HG03159 (cell line): ENCODE measurements at regions not wholly inside any gene's neighbourhood (a gene's known extent, or its start where the extent isn't known, plus 50 kb on each side); places are given as distances from the start of the nearest gene placed in this dataset.
"Not testable (repeated sequence)": the region's sequence is repeated elsewhere in the genome, so short reads cannot be mapped to it uniquely, and the experiment has no call there.

Experiments
- ATAC-seq: cut with Tn5 transposase; IDR thresholded peaks from one replicate; pipeline ENCODE4 v1.9.1; 2021; ENCODE audit warnings: mild to moderate bottlenecking, moderate library complexity; ENCODE audit not compliant: unreplicated experiment

- ATAC-seq: no peak
Observed at GRCh38 chr4:79574741-79575451, 166.9 kb upstream of the GK2 start.

DNA sequence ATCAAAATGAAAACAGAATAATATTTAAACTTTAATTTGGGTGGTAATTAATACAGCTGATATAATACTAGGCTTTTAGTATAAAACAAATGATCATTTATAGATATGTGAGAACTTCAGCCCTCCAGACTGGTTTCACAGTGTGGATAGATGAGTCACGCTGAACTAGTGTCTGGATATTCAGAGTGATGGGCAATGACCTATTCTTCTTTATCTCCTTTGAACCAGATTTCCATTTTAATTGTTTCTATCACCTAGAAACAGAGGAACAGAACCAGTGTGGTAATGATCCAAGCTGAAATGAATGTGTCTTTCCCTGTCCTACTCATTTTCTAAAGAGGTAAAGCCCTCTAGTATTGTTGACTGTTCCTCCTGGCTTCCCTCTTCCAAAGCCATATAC, 155.2 kb upstream of the GK2 start:
- no peak for ATAC-seq

GRCh38 chr4:79561751-79562150, 153.7 kb upstream of the GK2 start:
- ATAC-seq: no peak

DNA sequence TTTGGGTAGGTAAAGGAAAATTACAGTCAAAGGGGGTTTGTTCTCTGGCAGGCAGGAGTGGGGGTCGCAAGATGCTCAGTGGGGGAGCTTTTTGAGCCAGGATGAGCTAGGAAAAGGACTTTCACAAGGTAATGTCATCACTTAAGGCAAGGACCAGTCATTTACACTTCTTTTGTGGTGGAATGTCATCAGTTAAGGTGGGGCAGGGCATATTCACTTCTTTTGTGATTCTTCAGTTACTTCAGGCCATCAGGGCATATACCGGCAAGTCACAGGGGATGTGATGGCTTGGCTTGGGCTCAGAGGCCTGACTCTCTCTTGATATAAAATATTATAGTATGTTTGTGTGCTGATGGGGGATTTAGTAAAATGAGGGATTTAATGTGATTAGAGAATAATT, 151.4 kb upstream of the GK2 start:
- not testable (repeated sequence) for ATAC-seq

- no peak for ATAC-seq
Observed at GRCh38 chr4:79552311-79552710, 144.3 kb upstream of the GK2 start.

DNA sequence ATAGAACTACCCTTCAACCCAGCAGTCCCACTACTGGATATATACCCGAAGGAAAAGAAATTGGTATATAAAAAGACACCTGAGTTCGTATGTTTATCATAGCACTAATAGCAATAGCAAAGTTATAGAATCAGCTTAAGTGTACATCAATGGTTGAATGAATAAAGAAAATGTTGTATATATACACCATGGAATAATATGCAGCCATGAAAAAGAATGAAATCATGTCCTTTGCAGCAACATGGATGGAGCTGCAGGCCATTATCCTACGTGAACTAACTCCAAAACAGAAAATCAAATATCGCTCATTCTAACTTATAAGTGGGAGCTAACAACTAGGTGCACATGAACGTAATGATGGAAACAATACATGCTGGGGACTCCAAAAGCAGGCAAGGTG, 143.5 kb upstream of the GK2 start:
- ATAC-seq: no peak

GRCh38 chr4:79547851-79548250, 139.8 kb upstream of the GK2 start:
- no peak for ATAC-seq

DNA sequence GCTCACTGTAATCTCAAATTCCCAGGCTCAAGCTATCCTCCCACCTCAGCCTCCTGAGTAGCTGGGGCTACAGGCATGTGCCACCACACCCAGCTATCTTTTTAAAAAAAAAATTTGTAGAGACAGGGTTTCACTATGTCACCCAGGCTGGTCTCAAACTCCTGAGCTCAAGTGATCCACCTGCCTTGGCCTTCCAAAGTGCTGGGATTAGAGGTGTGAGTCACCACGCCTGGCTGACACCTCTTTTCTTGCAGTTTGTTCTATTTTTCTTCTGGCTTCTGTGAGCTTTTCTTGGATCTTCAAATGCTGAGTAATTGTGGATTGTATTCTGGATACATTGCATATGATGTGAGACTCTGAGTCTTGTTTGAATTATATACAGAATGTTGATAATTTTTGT, 137.3 kb upstream of the GK2 start:
- not testable (repeated sequence) for ATAC-seq

GRCh38 chr4:79540143-79540542, 132.1 kb upstream of the GK2 start:
- ATAC-seq: no peak

GRCh38 chr4:79535516-79535915, 127.5 kb upstream of the GK2 start:
- no peak for ATAC-seq

DNA sequence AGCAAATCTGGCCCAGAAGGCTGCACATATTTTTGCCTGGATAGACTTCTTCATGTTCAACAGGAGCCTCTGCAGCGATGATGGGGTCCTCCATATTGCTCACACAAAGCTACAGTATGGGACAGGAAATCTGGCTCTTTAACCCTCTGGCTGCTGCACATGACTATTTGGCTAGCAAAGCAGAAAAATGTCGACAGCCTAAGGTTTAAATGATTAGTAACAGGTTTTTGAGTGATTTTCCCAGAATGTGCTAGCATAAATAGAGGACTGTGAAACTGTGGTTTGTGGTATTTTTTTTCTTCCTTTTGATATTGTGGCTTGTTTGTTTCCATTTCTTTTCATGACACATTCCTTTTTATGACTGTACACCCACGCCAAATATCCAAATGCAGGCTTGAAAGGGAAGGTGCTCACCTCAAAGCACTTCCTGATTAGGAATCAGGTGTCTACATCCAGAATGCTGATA, 120.2 kb upstream of the GK2 start:
- no peak for ATAC-seq

- no peak for ATAC-seq
Observed at GRCh38 chr4:79526641-79527565, 118.9 kb upstream of the GK2 start.

DNA sequence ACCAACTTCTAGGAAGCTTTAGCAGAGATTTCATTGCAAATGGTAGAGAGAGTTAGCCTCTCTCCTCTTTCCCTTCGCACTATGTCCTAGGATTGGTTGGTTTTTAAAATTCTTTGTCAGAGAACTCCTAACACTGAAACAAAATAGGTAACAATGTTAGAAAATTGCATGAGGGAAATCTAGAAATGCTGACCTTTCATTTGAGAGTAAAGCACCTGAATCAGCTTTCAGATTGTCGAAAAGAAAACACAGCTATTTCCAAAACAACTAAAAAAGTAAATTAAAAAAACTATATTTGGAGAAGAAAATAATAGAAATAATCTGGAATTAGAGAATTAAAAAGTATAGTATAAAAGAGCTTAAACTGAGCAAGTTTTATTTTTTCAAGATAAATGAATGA, 108.1 kb upstream of the GK2 start:
- ATAC-seq: no peak

- ATAC-seq: no peak
Observed at GRCh38 chr4:79514621-79515329, 106.7 kb upstream of the GK2 start.

DNA sequence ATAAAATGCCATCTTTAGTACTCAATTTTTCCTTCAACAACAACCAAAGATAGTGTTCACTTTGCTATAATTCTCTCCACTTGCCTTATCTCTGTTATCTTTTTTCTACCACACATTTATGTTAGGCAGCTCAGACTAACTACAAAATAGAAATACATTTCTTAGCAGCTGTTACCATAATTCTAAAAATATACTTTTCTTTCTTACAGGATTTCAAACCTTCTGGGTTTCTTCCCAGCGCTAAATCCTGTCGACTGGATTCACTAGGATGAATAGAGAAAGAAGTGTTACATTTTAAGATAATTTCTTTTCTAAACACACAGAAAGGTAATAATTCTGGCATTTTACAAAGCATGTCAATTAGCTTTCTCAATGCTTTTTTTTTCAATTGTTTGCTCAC, 105.5 kb upstream of the GK2 start:
- ATAC-seq: no peak

- no peak for ATAC-seq
Observed at GRCh38 chr4:79512363-79512762, 104.3 kb upstream of the GK2 start.

DNA sequence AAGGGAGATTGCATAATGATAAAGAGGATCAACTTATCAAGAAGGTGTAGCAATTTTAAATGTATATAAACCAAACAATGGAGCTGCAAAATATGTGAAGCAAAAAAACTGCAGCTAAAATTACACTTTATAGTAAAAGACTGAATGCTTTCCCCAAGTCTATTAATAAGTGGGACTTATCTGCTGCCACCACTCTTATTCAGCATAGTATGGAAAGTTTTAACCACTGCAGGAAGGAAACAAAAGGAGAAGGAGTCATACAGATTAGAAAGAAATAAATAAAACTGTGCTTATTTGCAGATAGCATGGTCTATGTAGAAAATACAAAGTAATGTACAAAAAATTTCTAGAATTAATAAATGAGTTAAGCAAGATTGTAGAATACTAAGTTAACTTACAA, 94.1 kb upstream of the GK2 start:
- no peak for ATAC-seq

DNA sequence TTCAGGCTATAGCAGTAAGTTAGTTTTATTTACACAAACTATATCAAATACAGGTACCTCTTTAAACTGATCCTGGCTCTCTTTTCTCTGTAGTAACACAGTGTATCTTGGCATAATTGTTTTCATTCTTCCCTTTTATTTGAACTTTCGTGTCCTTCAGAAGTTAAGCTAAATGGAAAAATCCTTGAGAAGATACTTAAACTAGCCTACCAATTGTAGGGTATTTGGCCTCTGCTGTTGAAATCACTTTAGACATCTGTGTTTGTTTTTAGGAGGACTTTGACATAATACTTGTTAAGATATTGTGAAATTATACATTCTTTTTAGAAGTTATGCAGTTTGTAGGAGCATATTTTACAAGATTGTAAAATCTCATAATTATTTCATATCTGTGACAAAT, 90.3 kb upstream of the GK2 start:
- no peak for ATAC-seq

DNA sequence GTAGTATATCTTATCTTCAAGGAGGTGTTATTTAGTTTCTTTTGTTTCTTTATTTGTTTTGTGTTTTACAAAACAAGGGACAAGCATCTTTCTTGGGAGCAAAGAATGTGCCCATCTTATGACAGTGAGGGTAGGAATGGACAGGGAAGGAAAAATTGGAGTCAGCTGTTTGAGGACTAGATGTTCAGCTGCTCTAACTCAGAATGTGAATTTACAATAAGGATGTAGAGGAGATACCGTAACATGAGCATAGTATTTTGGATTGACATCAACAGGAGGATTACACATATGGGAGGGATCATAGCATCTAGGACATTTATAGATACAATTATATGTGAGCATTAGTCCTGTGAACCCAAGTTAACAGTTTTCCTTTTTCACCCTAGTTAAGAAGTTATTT, 89.0 kb upstream of the GK2 start:
- ATAC-seq: no peak

- ATAC-seq: no peak
Observed at GRCh38 chr4:79495447-79495846, 87.4 kb upstream of the GK2 start.

GRCh38 chr4:79492148-79492547, 84.1 kb upstream of the GK2 start:
- ATAC-seq: no peak

DNA sequence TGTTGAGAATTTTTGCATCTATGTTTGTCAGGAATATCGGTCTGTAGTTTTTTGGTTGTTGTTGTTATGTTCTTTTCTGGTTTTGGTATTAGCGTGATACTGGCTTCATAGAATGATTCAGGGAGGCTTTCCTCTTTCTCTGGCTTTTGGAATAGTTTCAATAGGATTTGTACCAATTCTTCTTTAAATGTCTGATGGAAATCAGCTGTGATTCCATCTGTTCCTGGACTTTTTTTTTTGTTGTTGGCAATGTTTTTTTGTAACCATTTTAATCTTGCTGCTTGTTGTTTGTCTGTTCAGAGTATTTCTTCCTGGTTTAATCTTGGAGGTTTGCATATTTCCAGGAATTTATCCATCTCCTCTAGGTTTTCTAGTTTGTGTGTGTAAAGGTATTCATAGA, 81.5 kb upstream of the GK2 start:
- no peak for ATAC-seq
